Esophagus squamous epithelium (tissue), 4 donors: ENCODE measurements at regions not wholly inside any gene's neighbourhood (a gene's known extent, or its start where the extent isn't known, plus 50 kb on each side); places are given as distances from the start of the nearest gene placed in this dataset.

ENCODE experiments used
- CTCF ChIP-seq, 6 experiments: fragments of 450-650 bp in 4 of 6; fragments of 200-600 bp in 2 of 6; sonication (generic) in 2 of 6; IDR thresholded peaks; one replicate each; pipeline ENCODE4 v1.5.1; 2016 to 2019; ENCODE audit warnings: antibody characterized with exemption in 6 of 6, mild to moderate bottlenecking in 4 of 6, moderate library complexity in 4 of 6
- POLR2A ChIP-seq, 4 donors: fragments of 450-650 bp; IDR thresholded peaks; one replicate each; pipeline ENCODE4 v1.6.1; 2017; ENCODE audit warnings: antibody characterized with exemption in 4 of 4, mild to moderate bottlenecking in 4 of 4, moderate library complexity in 3 of 4

- TF ChIP-seq CTCF (IDR thresholded peaks at IDR 0.05) (no peak), POLR2A (IDR thresholded peaks at IDR 0.05) (no peak)
Observed at GRCh38 chr3:6455031-6455430, 405.9 kb upstream of the GRM7 start.
